CD14-positive monocyte (primary cell): ENCODE measurements at regions not wholly inside any gene's neighbourhood (a gene's known extent, or its start where the extent isn't known, plus 50 kb on each side); places are given as distances from the start of the nearest gene placed in this dataset.

Experiments
- DNase-seq, 3 donors: peaks; one replicate each; pipeline ENCODE4 v3.0.0-alpha.2; 2011 to 2022
- H2AFZ ChIP-seq: 2 replicates; pipeline ENCODE4 v1.6.0; 2012; ENCODE audit warnings: mild to moderate bottlenecking, low read depth, low read length, inconsistent platforms; ENCODE audit not compliant: insufficient read depth, poor library complexity, severe bottlenecking
- H3K27ac ChIP-seq, 2 donors: 1 replicate in 1 of 2; 2 replicates in 1 of 2; pipeline ENCODE4 v1.5.1; 2012 to 2013; ENCODE audit warnings: low read length in 2 of 2, control low read depth in 1 of 2, inconsistent platforms in 1 of 2, low read depth in 1 of 2, mild to moderate bottlenecking in 1 of 2
- H3K27me3 ChIP-seq, 2 donors: one replicate each; pipeline versions ENCODE4 v1.6.0 to v1.6.1; 2011 to 2013; ENCODE audit warnings: low read length in 2 of 2; ENCODE audit not compliant: control insufficient read depth in 2 of 2, insufficient read depth in 2 of 2
- H3K36me3 ChIP-seq, 2 donors: replicated peaks in 1 of 2; 1 replicate in 1 of 2; 2 replicates in 1 of 2; pipeline versions ENCODE4 v1.5.1 to v1.6.1; 2012 to 2013; ENCODE audit warnings: low read length in 2 of 2, control low read depth in 1 of 2, inconsistent platforms in 1 of 2, mild to moderate bottlenecking in 1 of 2; ENCODE audit not compliant: insufficient read depth in 2 of 2, control insufficient read depth in 1 of 2
- H3K4me1 ChIP-seq, 2 donors: 1 replicate in 1 of 2; 2 replicates in 1 of 2; pipeline versions ENCODE4 v1.5.1 to v1.6.1; 2012 to 2013; ENCODE audit warnings: low read length in 2 of 2, control low read depth in 1 of 2, inconsistent platforms in 1 of 2, mild to moderate bottlenecking in 1 of 2, moderate library complexity in 1 of 2; ENCODE audit not compliant: insufficient read depth in 2 of 2, control insufficient read depth in 1 of 2
- H3K4me2 ChIP-seq: replicated peaks from 2 replicates; pipeline ENCODE3; 2012; ENCODE audit warnings: low read length, moderate library complexity, mild to moderate bottlenecking; ENCODE audit not compliant: poor library complexity, severe bottlenecking; ENCODE audit errors: extremely low read depth
- H3K4me3 ChIP-seq, 3 experiments: fragments of 200-600 bp in 1 of 3; sonication (generic) in 1 of 3; replicated peaks in 1 of 3; 1 replicate in 2 of 3; 2 replicates in 1 of 3; pipeline ENCODE4 v1.5.1; 2011 to 2013; ENCODE audit warnings: low read length in 3 of 3, mild to moderate bottlenecking in 3 of 3, control low read depth in 2 of 3, low read depth in 2 of 3, inconsistent platforms in 1 of 3, moderate library complexity in 1 of 3
- H3K79me2 ChIP-seq: 2 replicates; pipeline ENCODE4 v1.6.0; 2012; ENCODE audit warnings: mild to moderate bottlenecking, control low read depth, inconsistent platforms, low read length, moderate library complexity; ENCODE audit not compliant: insufficient read depth
- H3K9ac ChIP-seq: 2 replicates; pipeline ENCODE4 v1.6.0; 2017; ENCODE audit warnings: low read length, mild to moderate bottlenecking; ENCODE audit not compliant: insufficient read depth, poor library complexity, severe bottlenecking
- H3K9me3 ChIP-seq, 2 donors: replicated peaks in 1 of 2; 1 replicate in 1 of 2; 2 replicates in 1 of 2; pipeline versions ENCODE4 v1.5.1 to v1.6.1; 2012 to 2013; ENCODE audit warnings: low read length in 2 of 2, control low read depth in 1 of 2; ENCODE audit not compliant: control insufficient read depth in 1 of 2, insufficient read depth in 1 of 2
- H4K20me1 ChIP-seq: 2 replicates; pipeline ENCODE4 v1.6.0; 2012; ENCODE audit warnings: mild to moderate bottlenecking, low read length, control low read depth, moderate library complexity; ENCODE audit not compliant: insufficient read depth
- H3K27ac Mint-ChIP-seq, 7 donors: one replicate each; pipeline ENCODE4 v1.8.0; 2020; ENCODE audit warnings: mild to moderate bottlenecking in 7 of 7, mixed read lengths in 7 of 7, moderate library complexity in 6 of 7, inconsistent platforms in 2 of 7
- H3K27me3 Mint-ChIP-seq, 3 donors: one replicate each; pipeline ENCODE4 v1.8.0; 2021 to 2022; ENCODE audit warnings: low read depth in 3 of 3, mild to moderate bottlenecking in 3 of 3, mixed read lengths in 3 of 3, moderate library complexity in 3 of 3, inconsistent platforms in 1 of 3
- H3K36me3 Mint-ChIP-seq, 2 donors: one replicate each; pipeline ENCODE4 v1.8.0; 2020; ENCODE audit warnings: mixed read lengths in 2 of 2, inconsistent platforms in 1 of 2, mild to moderate bottlenecking in 1 of 2
- H3K4me1 Mint-ChIP-seq: one replicate; pipeline ENCODE4 v1.8.0; 2020; ENCODE audit warnings: mild to moderate bottlenecking, mixed read lengths
- H3K4me3 Mint-ChIP-seq, 2 donors: one replicate each; pipeline ENCODE4 v1.8.0; 2020; ENCODE audit warnings: mild to moderate bottlenecking in 2 of 2, mixed read lengths in 2 of 2, moderate library complexity in 1 of 2
- H3K9me3 Mint-ChIP-seq, 7 donors: one replicate each; pipeline ENCODE4 v1.8.0; 2020 to 2022; ENCODE audit warnings: mixed read lengths in 7 of 7, mild to moderate bottlenecking in 6 of 7, moderate library complexity in 6 of 7, inconsistent platforms in 2 of 7
- WGBS: methylation state at CpG from one replicate; pipeline ENCODE4 v1.1.5; 2013; ENCODE audit warnings: missing lambda C conversion rate; ENCODE audit not compliant: insufficient coverage; 5-methylcytosine and 5-hydroxymethylcytosine counted together
- intact Hi-C, 2 donors: fragments of 100-400 bp; cut with micrococcal nuclease; formaldehyde crosslinking; loops; one replicate each; pipeline versions ENCODE4 v1.15.0 to v1.15.1; 2023
- TF ChIP-seq, protein P1 (sequence below): fragments of 200-600 bp; IDR thresholded peaks from one replicate; pipeline ENCODE4 v1.8.0; 2022; ENCODE audit warnings: antibody characterized with exemption, mild to moderate bottlenecking

DNA sequence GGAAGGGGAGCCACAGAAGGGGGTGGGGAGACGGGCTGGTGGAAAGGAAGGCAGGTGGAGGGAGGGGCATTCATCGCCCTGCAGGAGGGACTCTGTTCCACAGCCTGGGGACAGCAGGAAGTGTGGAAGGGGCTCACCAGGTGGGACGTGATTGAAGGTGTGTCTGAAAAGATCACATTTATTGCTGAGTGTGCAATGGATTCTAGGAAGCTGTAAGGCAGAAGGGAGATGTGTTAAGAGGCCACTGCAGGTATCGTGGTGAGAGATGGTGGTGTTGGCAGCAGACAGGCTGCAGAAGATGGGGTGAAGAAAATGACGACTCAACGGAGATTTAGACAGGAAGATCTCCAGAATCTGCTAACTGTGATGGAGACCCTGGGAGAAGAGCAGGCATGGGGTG is 537.4 kb downstream of the MN1 start:
- H3K27me3 Mint-ChIP-seq: peaks cover 0 to 8% (median 5%) of the 10 kb centered on the region in 3 donors
- no peak overlapping the region for H3K4me3 Mint-ChIP-seq
- H3K27ac Mint-ChIP-seq: no peak overlapping the region
- H3K27ac ChIP-seq: no peak overlapping the region
- H3K9me3 ChIP-seq: no peaks in the 10 kb centered on the region
- intact Hi-C loops: no loop called here
- WGBS: 82% methylated on average over 6 of the region's 6 CpGs
- no peaks in the 10 kb centered on the region for H3K27me3 ChIP-seq
- H3K4me2 ChIP-seq: no peak overlapping the region
- TF ChIP-seq, protein P1, sequence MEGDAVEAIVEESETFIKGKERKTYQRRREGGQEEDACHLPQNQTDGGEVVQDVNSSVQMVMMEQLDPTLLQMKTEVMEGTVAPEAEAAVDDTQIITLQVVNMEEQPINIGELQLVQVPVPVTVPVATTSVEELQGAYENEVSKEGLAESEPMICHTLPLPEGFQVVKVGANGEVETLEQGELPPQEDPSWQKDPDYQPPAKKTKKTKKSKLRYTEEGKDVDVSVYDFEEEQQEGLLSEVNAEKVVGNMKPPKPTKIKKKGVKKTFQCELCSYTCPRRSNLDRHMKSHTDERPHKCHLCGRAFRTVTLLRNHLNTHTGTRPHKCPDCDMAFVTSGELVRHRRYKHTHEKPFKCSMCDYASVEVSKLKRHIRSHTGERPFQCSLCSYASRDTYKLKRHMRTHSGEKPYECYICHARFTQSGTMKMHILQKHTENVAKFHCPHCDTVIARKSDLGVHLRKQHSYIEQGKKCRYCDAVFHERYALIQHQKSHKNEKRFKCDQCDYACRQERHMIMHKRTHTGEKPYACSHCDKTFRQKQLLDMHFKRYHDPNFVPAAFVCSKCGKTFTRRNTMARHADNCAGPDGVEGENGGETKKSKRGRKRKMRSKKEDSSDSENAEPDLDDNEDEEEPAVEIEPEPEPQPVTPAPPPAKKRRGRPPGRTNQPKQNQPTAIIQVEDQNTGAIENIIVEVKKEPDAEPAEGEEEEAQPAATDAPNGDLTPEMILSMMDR: no peak
- DNase-seq: no peak
- no peaks in the 10 kb centered on the region for H3K4me1 Mint-ChIP-seq
- no peak overlapping the region for H2AFZ ChIP-seq
- no peak overlapping the region for H3K4me3 ChIP-seq
- peaks cover 0 to 4% (median 0%) of the 10 kb centered on the region in 7 donors for H3K9me3 Mint-ChIP-seq
- no peaks in the 10 kb centered on the region for H4K20me1 ChIP-seq
- no peaks in the 10 kb centered on the region for H3K4me1 ChIP-seq
- no peaks in the 10 kb centered on the region for H3K36me3 ChIP-seq
- H3K9ac ChIP-seq: no peak overlapping the region
- no peaks in the 10 kb centered on the region for H3K79me2 ChIP-seq
- no peaks in the 10 kb centered on the region for H3K36me3 Mint-ChIP-seq

DNA sequence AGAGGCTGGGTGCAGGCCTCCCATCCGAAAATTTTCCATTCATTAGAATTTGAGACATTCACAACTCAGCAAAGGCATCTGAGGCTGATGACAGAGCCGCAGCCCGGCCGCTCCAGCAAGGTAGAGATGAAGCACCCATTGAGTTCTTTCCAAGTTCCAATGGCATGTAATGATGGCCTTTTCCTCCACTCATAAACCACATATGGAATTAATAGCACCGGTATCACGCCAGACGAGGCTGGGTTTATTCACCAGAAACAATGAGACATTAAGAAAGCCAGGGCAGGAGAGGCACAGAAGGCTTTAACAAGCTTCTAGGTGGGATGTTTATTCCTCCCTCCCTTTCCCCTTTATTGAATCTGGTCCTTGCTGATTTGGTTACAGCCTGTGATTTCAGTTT is 534.4 kb downstream of the MN1 start:
- Histone ChIP-seq H3K4me1 (no peaks in the 10 kb centered on the region), H3K4me3 (no peak overlapping the region), H3K9me3 (no peaks in the 10 kb centered on the region), H3K27me3 (peaks cover 0 to 16% of the 10 kb centered on the region in 2 donors), H3K27ac (no peak overlapping the region), H3K79me2 (no peaks in the 10 kb centered on the region), H3K9ac (no peak overlapping the region), H3K4me2 (no peak overlapping the region), H3K36me3 (no peaks in the 10 kb centered on the region), H2AFZ (no peak overlapping the region), H4K20me1 (no peaks in the 10 kb centered on the region)
- peaks cover 6 to 26% (median 17%) of the 10 kb centered on the region in 3 donors for H3K27me3 Mint-ChIP-seq
- H3K9me3 Mint-ChIP-seq: peaks cover 0 to 4% (median 0%) of the 10 kb centered on the region in 7 donors
- 100% methylated on average over 3 of the region's 7 CpGs for WGBS
- TF ChIP-seq, protein P1: no peak
- intact Hi-C loops: no loop called here
- H3K4me1 Mint-ChIP-seq: no peaks in the 10 kb centered on the region
- no peak overlapping the region for H3K27ac Mint-ChIP-seq
- H3K4me3 Mint-ChIP-seq: no peak overlapping the region
- no peaks in the 10 kb centered on the region for H3K36me3 Mint-ChIP-seq
- no peak for DNase-seq
